ENCODE measurements at regions not wholly inside any gene's neighbourhood (a gene's known extent, or its start where the extent isn't known, plus 50 kb on each side); places are given as distances from the start of the nearest gene placed in this dataset.

DNA sequence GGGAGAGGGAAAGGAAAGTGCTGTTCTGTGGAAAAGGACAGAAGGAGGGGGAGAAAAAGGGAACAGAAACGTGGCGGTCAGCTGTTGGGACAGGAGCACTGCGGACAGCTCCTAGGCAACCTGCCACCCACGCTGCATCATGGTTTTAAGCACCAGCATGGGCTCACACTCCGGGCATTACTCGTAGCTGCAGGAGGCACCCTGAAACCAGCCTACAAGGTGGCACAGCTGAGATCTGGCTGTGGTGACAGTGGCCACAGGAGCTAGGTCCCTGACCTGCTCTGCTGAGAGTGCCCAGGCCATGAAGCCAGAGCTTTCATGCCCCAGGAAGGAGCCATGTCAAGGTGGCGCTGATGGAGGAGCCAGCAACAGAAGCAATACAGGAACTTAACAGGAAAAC, 161.4 kb upstream of the ST8SIA2 start:
- H3K36me3 ChIP-seq (replicated peaks in 1 of 2; ENCODE audit: control insufficient read depth in 1 of 2, insufficient read depth in 2 of 2, low read length in 2 of 2), result no peaks in the 10 kb centered on the region
- no peaks in the 10 kb centered on the region for H3K4me1 Mint-ChIP-seq
- H3K36me3 Mint-ChIP-seq, result no peaks in the 10 kb centered on the region
- no peaks in the 10 kb centered on the region for H3K27me3 ChIP-seq (ENCODE audit: control insufficient read depth in 2 of 2, insufficient read depth in 2 of 2, low read length in 2 of 2)
- WGBS (ENCODE audit: insufficient coverage), result 87% methylated on average over 7 of the region's 7 CpGs
- DNase-seq, result no peak
- H4K20me1 ChIP-seq (ENCODE audit: insufficient read depth, low read length), result no peaks in the 10 kb centered on the region
- H3K9me3 ChIP-seq (replicated peaks in 1 of 2; ENCODE audit: control insufficient read depth in 1 of 2, insufficient read depth in 1 of 2, low read length in 2 of 2), result peaks cover 0 to 3% of the 10 kb centered on the region in 2 donors
- TF ChIP-seq, protein P1, sequence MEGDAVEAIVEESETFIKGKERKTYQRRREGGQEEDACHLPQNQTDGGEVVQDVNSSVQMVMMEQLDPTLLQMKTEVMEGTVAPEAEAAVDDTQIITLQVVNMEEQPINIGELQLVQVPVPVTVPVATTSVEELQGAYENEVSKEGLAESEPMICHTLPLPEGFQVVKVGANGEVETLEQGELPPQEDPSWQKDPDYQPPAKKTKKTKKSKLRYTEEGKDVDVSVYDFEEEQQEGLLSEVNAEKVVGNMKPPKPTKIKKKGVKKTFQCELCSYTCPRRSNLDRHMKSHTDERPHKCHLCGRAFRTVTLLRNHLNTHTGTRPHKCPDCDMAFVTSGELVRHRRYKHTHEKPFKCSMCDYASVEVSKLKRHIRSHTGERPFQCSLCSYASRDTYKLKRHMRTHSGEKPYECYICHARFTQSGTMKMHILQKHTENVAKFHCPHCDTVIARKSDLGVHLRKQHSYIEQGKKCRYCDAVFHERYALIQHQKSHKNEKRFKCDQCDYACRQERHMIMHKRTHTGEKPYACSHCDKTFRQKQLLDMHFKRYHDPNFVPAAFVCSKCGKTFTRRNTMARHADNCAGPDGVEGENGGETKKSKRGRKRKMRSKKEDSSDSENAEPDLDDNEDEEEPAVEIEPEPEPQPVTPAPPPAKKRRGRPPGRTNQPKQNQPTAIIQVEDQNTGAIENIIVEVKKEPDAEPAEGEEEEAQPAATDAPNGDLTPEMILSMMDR (IDR thresholded peaks at IDR 0.05), result no peak
- no peak overlapping the region for H3K4me3 Mint-ChIP-seq
- H3K4me2 ChIP-seq (replicated peaks; ENCODE audit: extremely low read depth, low read length, poor library complexity, severe bottlenecking), result no peak overlapping the region
- H3K27ac Mint-ChIP-seq, result no peak overlapping the region
- intact Hi-C loops (cut with micrococcal nuclease), result no loop called here
- no peaks in the 10 kb centered on the region for H3K4me1 ChIP-seq (ENCODE audit: control insufficient read depth in 1 of 2, insufficient read depth in 2 of 2, low read length in 2 of 2)
- peaks cover 2 to 14% (median 6%) of the 10 kb centered on the region in 7 donors for H3K9me3 Mint-ChIP-seq
- no peak overlapping the region for H3K9ac ChIP-seq (ENCODE audit: insufficient read depth, low read length, poor library complexity, severe bottlenecking)
- no peaks in the 10 kb centered on the region for H3K79me2 ChIP-seq (ENCODE audit: insufficient read depth, low read length)
- no peak overlapping the region for H2AFZ ChIP-seq (ENCODE audit: insufficient read depth, low read depth, low read length, poor library complexity, severe bottlenecking)
- no peaks in the 10 kb centered on the region for H3K27me3 Mint-ChIP-seq (ENCODE audit: low read depth in 3 of 3)
- no peak overlapping the region for H3K27ac ChIP-seq (ENCODE audit: low read depth in 1 of 2, low read length in 2 of 2)
- H3K4me3 ChIP-seq (replicated peaks in 1 of 3; ENCODE audit: low read depth in 2 of 3, low read length in 3 of 3), result no peak overlapping the region

GRCh38 chr15:92232876-92233275, 160.8 kb upstream of the ST8SIA2 start:
- Mint-ChIP-seq H3K9me3 (peaks cover 2 to 15% (median 6%) of the 10 kb centered on the region in 7 donors), H3K27me3 (ENCODE audit: low read depth in 3 of 3) (no peaks in the 10 kb centered on the region), H3K4me3 (no peak overlapping the region), H3K27ac (no peak overlapping the region), H3K36me3 (no peaks in the 10 kb centered on the region), H3K4me1 (no peaks in the 10 kb centered on the region)
- Histone ChIP-seq H3K27me3 (ENCODE audit: control insufficient read depth in 2 of 2, insufficient read depth in 2 of 2, low read length in 2 of 2) (no peaks in the 10 kb centered on the region), H3K4me3 (replicated peaks in 1 of 3; ENCODE audit: low read depth in 2 of 3, low read length in 3 of 3) (no peak overlapping the region), H3K27ac (ENCODE audit: low read depth in 1 of 2, low read length in 2 of 2) (no peak overlapping the region), H3K9ac (ENCODE audit: insufficient read depth, low read length, poor library complexity, severe bottlenecking) (no peak overlapping the region), H3K79me2 (ENCODE audit: insufficient read depth, low read length) (no peaks in the 10 kb centered on the region), H3K4me1 (ENCODE audit: control insufficient read depth in 1 of 2, insufficient read depth in 2 of 2, low read length in 2 of 2) (no peaks in the 10 kb centered on the region), H3K4me2 (replicated peaks; ENCODE audit: extremely low read depth, low read length, poor library complexity, severe bottlenecking) (no peak overlapping the region), H2AFZ (ENCODE audit: insufficient read depth, low read depth, low read length, poor library complexity, severe bottlenecking) (no peak overlapping the region), H3K36me3 (replicated peaks in 1 of 2; ENCODE audit: control insufficient read depth in 1 of 2, insufficient read depth in 2 of 2, low read length in 2 of 2) (no peaks in the 10 kb centered on the region), H4K20me1 (ENCODE audit: insufficient read depth, low read length) (no peaks in the 10 kb centered on the region), H3K9me3 (replicated peaks in 1 of 2; ENCODE audit: control insufficient read depth in 1 of 2, insufficient read depth in 1 of 2, low read length in 2 of 2) (peaks cover 0 to 3% of the 10 kb centered on the region in 2 donors)
- DNase-seq, result no peak
- intact Hi-C loops (cut with micrococcal nuclease), result no loop called here
- 89% methylated on average over 1 of the region's 1 CpG for WGBS (ENCODE audit: insufficient coverage)
- TF ChIP-seq, protein P1 (IDR thresholded peaks at IDR 0.05), result no peak

Measured in CD14-positive monocyte (primary cell).